Bronchial epithelial cell (primary cell): ENCODE measurements at regions not wholly inside any gene's neighbourhood (a gene's known extent, or its start where the extent isn't known, plus 50 kb on each side); places are given as distances from the start of the nearest gene placed in this dataset.
A peak's percentile ranks its signal among the peaks of the same experiment; 100 is the strongest.

Experiments
- DNase-seq: peaks from one replicate; pipeline ENCODE4 v3.0.0-alpha.2; 2010; ENCODE audit warnings: low read depth
- FAIRE-seq: peaks from 2 replicates; lab custom pipeline; 2011; peaks lifted over from hg19 to GRCh38; lab: Jason Lieb, UNC
- H3K27me3 ChIP-seq: 2 replicates; pipeline ENCODE4 v1.5.1; 2011; ENCODE audit warnings: low read length; ENCODE audit not compliant: control insufficient read depth, insufficient read depth
- H3K36me3 ChIP-seq: 2 replicates; pipeline ENCODE4 v1.5.1; 2011; ENCODE audit warnings: low read length; ENCODE audit not compliant: control insufficient read depth, insufficient read depth
- H3K4me3 ChIP-seq: 2 replicates; pipeline ENCODE4 v1.5.1; 2011; ENCODE audit warnings: mild to moderate bottlenecking, low read depth, low read length, control low read depth
- TF ChIP-seq, protein P1 (sequence below): IDR thresholded peaks from 2 replicates; pipeline ENCODE4 v1.5.1; 2011; ENCODE audit warnings: mild to moderate bottlenecking, moderate library complexity, low read length, control low read depth, inconsistent platforms; ENCODE audit not compliant: insufficient read depth, severe bottlenecking

DNA sequence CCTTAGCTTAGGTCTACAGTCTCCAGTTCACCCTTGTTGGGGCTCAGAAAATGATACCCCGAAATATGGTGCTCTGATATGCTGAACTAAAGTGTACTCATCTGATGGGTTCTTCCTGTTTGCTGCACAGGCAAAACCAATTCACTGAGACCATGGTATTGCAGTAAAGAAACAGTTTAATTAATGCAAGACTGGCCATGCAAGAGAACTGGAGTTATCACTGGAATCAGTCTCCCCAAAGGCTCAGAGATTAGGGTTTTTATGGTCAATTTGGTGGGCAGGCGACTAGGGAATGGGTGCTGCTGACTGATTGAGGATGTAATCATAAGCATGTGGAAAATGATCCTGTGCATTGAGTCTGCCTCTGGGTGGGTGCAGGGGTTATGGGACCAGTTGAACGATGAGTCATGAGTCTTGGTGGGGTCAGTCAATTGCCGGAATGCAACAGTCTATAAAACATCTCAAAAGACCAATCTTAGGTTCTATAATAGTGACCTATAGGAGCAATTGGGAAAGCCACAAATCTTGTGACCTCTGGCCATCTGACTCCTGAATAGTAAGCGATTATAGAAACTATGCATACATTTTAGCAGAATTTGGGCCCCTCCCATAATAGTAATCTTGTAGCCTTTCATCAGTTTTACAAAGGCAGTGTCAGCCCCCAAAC, 113.0 kb upstream of the ANKRD55 start:
- no peak for FAIRE-seq
- H3K27me3 ChIP-seq: no peaks in the 10 kb centered on the region
- TF ChIP-seq, protein P1, sequence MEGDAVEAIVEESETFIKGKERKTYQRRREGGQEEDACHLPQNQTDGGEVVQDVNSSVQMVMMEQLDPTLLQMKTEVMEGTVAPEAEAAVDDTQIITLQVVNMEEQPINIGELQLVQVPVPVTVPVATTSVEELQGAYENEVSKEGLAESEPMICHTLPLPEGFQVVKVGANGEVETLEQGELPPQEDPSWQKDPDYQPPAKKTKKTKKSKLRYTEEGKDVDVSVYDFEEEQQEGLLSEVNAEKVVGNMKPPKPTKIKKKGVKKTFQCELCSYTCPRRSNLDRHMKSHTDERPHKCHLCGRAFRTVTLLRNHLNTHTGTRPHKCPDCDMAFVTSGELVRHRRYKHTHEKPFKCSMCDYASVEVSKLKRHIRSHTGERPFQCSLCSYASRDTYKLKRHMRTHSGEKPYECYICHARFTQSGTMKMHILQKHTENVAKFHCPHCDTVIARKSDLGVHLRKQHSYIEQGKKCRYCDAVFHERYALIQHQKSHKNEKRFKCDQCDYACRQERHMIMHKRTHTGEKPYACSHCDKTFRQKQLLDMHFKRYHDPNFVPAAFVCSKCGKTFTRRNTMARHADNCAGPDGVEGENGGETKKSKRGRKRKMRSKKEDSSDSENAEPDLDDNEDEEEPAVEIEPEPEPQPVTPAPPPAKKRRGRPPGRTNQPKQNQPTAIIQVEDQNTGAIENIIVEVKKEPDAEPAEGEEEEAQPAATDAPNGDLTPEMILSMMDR: no peak
- DNase-seq: no peak
- H3K36me3 ChIP-seq: no peaks in the 10 kb centered on the region
- H3K4me3 ChIP-seq: no peak overlapping the region

DNA sequence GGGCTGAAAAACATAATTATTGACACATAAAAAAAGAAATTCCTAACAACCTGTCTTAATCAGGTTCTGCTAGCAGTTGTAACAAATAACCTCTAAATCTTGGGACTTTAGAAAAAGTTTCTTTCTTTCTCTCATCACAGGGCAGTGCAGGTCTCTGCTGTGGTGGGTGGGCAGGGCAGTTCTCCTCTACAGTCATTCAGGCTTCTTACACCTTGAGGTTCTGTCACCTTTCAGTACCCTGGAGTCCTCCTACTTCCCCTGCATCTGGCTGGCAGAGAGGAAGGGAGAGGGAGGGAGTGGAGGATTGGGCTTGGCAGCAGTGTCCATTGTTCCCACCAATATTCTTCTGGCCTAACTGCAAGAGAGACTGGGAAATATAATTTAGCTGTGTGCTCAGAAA, 112.2 kb upstream of the ANKRD55 start:
- H3K27me3 ChIP-seq: no peaks in the 10 kb centered on the region
- H3K4me3 ChIP-seq: no peak overlapping the region
- FAIRE-seq (no peak), DNase-seq (no peak)
- TF ChIP-seq, protein P1: no peak
- no peaks in the 10 kb centered on the region for H3K36me3 ChIP-seq

DNA sequence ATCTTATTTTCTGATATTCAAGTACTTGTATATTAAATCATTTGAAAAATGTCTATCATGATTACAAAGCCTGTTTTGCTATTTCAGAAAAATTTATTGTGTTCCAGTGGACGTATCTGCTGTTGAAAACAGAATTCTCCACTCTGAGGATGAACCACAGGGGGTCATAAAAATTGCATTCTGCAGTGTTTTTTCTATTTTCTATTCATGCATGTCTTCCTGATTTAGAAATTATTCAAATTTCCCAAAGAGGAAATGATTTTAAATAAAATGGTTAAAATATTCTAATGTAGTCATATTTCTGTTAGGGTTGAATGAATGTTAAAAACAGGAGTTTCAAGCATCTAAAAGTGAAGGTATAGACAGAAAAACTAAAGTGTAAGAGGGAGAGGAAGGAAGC, 111.5 kb upstream of the ANKRD55 start:
- FAIRE-seq: no peak
- H3K4me3 ChIP-seq: no peak overlapping the region
- TF ChIP-seq, protein P1: no peak

DNA sequence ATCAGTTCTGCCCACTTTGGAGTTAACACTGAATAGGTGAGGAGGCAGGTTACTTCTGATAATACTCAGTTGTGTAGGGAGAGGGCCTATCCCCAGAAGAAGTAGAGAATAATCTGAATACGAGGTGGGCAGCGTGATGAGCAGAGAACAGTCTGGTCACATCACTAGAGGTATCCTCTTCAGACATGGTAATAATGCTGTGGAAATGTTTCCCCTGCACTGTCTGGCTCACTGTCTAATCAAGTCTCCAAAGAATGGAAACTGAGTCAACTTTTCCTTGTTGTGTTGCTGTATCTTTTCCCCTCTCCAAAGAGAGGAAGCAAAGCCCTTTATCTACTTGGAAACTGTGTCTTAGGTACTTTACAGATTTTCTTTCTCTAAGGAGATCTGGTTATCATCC, 110.9 kb upstream of the ANKRD55 start:
- FAIRE-seq: no peak
- H3K27me3 ChIP-seq: no peaks in the 10 kb centered on the region
- H3K36me3 ChIP-seq: no peaks in the 10 kb centered on the region
- DNase-seq: no peak
- TF ChIP-seq, protein P1: no peak
- H3K4me3 ChIP-seq: no peak overlapping the region

More for the DNA sequence above, 111.5 kb upstream of the ANKRD55 start:
- H3K27me3 ChIP-seq: no peaks in the 10 kb centered on the region
- DNase-seq: no peak
- H3K36me3 ChIP-seq: no peaks in the 10 kb centered on the region

DNA sequence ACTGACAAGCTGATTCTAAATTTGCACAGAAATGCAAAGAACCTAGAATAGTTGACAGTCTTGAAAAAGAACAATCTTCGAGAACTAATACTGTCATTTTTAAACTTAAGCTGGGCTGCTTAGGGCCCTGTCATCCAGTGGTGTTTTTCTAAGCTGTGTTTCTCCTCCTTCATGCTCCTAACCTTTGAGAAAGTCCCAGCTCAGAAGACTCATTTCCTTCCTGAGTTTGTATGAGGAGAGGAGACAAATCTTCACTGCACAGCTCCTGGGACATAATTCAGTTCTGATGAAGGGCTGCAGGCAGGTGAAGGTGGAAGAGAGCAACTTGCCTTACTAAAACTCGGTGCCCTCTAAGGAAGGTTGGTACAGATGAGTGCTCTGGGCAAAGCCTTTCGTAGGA, 109.5 kb upstream of the ANKRD55 start:
- Histone ChIP-seq H3K36me3 (no peaks in the 10 kb centered on the region), H3K4me3 (no peak overlapping the region), H3K27me3 (no peaks in the 10 kb centered on the region)
- no peak for DNase-seq
- TF ChIP-seq, protein P1: no peak
- FAIRE-seq: no peak

DNA sequence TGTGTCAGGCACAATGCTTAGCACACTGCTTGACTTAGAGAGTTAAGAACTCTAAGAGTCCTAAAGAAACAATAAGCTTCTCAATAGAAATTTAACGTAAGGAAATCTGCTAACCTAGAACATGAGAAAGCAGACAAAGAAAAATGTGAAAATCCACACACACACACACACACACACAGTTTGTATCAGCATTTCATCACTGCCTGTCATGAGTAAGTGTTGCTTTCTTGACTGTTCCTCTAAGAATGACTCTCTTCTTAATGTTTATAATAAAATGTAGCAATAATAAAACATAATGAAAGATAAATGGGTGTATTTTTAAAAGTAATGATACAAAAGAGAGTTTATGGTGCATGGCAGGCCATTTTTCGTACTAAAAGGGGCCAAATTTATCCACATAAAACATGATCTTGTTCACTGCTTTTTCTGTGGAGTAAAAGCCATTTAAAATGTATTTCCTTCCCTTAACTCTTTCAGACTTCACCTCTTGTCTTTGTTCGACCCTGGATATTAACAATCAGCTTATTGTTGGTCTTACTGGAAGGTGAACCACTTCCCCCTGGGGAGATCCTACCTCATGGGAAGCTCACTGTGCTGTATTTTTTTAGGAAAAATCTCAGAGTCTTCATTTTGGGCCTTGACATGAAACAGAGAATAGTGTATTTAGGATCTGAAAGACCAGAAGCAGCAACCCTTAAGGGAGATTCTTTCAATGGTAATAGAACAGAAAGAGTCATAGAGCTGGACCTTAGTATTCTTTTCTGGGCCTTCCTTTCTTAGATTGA, 107.3 kb upstream of the ANKRD55 start:
- no peaks in the 10 kb centered on the region for H3K36me3 ChIP-seq
- FAIRE-seq (no peak), DNase-seq (peak; percentile 23)
- TF ChIP-seq, protein P1: no peak
- H3K27me3 ChIP-seq: no peaks in the 10 kb centered on the region
- H3K4me3 ChIP-seq: no peak overlapping the region
